ENCODE measurements at regions not wholly inside any gene's neighbourhood (a gene's known extent, or its start where the extent isn't known, plus 50 kb on each side); places are given as distances from the start of the nearest gene placed in this dataset.

DNA sequence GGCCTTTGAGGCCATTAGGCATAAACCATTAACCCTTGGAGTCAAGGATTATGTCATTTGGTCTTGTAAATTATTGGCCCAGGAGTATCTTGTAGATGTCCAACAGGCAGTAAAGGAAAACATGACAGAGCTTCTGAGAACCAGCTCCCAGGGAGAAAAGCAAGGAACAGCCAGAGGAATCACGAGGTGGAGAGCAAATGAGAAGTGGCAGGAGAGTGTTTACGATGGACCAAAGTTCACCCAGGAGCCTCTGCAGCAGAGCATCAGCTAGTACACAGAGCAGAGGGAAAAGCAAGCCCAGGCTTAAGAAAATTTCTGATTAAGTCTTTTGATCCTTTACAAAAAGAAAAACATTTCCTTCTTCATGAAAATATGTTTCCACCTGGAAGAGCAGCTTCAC is 206.2 kb downstream of the NDUFS4 start:
- Histone ChIP-seq H3K9me3 (peaks cover 0 to 16% (median 0%) of the 10 kb centered on the region in 12 donors), H3K36me3 (no peaks in the 10 kb centered on the region), H3K27ac (no peak overlapping the region), H3K27me3 (no peaks in the 10 kb centered on the region), H3K4me1 (no peaks in the 10 kb centered on the region), H3K4me3 (no peak overlapping the region)
- WGBS, 4 donors, result 71 to 77% (median 75%) methylated on average over 2 of the region's 2 CpGs
- TF ChIP-seq, protein P1, sequence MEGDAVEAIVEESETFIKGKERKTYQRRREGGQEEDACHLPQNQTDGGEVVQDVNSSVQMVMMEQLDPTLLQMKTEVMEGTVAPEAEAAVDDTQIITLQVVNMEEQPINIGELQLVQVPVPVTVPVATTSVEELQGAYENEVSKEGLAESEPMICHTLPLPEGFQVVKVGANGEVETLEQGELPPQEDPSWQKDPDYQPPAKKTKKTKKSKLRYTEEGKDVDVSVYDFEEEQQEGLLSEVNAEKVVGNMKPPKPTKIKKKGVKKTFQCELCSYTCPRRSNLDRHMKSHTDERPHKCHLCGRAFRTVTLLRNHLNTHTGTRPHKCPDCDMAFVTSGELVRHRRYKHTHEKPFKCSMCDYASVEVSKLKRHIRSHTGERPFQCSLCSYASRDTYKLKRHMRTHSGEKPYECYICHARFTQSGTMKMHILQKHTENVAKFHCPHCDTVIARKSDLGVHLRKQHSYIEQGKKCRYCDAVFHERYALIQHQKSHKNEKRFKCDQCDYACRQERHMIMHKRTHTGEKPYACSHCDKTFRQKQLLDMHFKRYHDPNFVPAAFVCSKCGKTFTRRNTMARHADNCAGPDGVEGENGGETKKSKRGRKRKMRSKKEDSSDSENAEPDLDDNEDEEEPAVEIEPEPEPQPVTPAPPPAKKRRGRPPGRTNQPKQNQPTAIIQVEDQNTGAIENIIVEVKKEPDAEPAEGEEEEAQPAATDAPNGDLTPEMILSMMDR (IDR thresholded peaks at IDR 0.05), result no peak
- no peak for TF ChIP-seq POLR2A (IDR thresholded peaks at IDR 0.05)
- DNase-seq (no peak), ATAC-seq (no peak)
- intact Hi-C loops (cut with DNase I), result no loop called here

DNA sequence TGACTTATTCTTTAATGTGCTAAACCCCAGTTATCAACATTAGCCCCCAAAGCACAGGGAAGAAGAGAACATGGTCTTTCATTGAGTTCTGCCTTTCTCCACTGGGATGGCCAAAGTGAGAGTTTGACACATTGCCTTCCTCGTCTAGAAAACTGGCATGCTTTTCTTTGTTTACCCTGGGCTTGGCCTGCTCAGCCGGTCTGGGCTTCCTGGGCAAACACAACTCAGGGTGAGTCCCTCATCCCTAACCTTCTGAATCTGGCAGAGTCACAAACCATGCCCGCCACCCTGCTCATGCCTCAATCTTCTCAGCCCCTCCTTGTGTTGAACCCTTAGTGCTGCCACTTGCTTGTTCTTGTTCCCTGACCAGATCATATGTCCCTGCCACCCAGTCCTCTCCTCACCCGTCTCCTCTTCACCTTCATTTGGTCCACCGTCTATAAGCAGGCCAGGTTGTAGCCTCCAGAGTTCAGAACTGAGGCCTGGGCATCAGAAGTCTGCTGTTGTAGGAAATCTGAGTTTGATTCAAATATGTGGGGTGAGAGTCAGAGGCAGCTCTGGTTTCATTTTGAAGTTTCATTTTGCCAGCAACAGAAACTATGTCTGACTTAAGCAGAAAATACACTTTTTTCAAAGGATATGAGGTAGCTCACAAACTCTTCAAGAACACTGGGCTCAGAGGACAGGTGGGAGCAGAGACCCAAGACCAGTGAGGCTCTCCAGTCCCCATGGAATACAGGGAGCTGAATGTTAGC is 217.6 kb downstream of the NDUFS4 start:
- DNase-seq, result no peak
- Histone ChIP-seq H3K27me3 (no peaks in the 10 kb centered on the region), H3K4me3 (no peak overlapping the region), H3K27ac (no peak overlapping the region), H3K9me3 (peaks cover 0 to under 1% (median 0%) of the 10 kb centered on the region in 12 donors), H3K36me3 (no peaks in the 10 kb centered on the region), H3K4me1 (peaks cover 0 to 16% (median 4%) of the 10 kb centered on the region in 12 donors)
- 84 to 92% (median 90%) methylated on average over 5 of the region's 5 CpGs for WGBS, 4 donors
- TF ChIP-seq, protein P1 (IDR thresholded peaks at IDR 0.05), result no peak
- TF ChIP-seq POLR2A (IDR thresholded peaks at IDR 0.05), result no peak
- intact Hi-C loops (cut with DNase I), result no loop called here
- no peak for ATAC-seq

DNA sequence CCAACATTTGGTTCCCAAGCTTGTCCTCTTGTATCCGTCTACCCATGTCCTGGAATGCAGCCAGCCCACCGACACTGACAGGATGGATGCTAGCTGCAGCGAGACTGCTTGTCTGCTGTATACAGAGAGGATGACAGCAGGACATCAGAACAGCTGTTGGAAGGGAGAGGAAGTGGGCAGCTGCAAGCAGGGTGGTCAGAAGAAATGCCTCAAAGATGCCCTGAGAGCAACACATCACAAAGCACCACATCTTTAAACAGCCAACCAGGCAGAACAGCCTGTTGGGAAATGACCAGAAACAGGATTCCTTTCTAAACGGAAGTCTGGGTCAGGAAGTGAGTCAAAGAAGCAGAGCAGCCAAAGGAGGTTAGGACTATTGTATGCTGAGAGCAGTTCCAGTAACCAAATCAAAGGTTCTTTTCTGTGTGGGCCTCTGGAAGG is 219.1 kb downstream of the NDUFS4 start:
- ATAC-seq, result peak in 3 of 4 donors; percentile 59 to 62 (median 59)
- TF ChIP-seq, protein P1 (IDR thresholded peaks at IDR 0.05), result no peak
- TF ChIP-seq POLR2A (IDR thresholded peaks at IDR 0.05), result no peak

GRCh38 chr5:53782620-53783019 is 222.2 kb downstream of the NDUFS4 start:
- DNase-seq (no peak), ATAC-seq (no peak)
- Histone ChIP-seq H3K27ac (no peak overlapping the region), H3K4me3 (no peak overlapping the region), H3K36me3 (no peaks in the 10 kb centered on the region), H3K9me3 (peaks cover 0 to under 1% (median 0%) of the 10 kb centered on the region in 12 donors), H3K27me3 (no peaks in the 10 kb centered on the region), H3K4me1 (peaks cover 0 to 16% (median 4%) of the 10 kb centered on the region in 12 donors)
- WGBS, 4 donors, result 85 to 94% (median 90%) methylated on average over 4 of the region's 4 CpGs
- TF ChIP-seq, protein P1 (IDR thresholded peaks at IDR 0.05), result no peak
- no peak for TF ChIP-seq POLR2A (IDR thresholded peaks at IDR 0.05)
- intact Hi-C loops (cut with DNase I), result no loop called here

More for the DNA sequence above, 219.1 kb downstream of the NDUFS4 start:
- no peaks in the 10 kb centered on the region for H3K36me3 ChIP-seq
- 8 to 17% (median 15%) methylated on average over 4 of the region's 4 CpGs for WGBS, 4 donors
- no peak overlapping the region for H3K4me3 ChIP-seq
- H3K9me3 ChIP-seq, result no peaks in the 10 kb centered on the region
- DNase-seq, result peak in 4 of 5 donors; percentile 20 to 54 (median 36)
- intact Hi-C loops (cut with DNase I), result no loop called here
- H3K27me3 ChIP-seq, result no peaks in the 10 kb centered on the region
- peaks cover 0 to 16% (median 4%) of the 10 kb centered on the region in 12 donors for H3K4me1 ChIP-seq
- H3K27ac ChIP-seq, result peak overlapping the region in 1 of 12 donors; percentile 66

Measured in heart left ventricle (tissue), 16 donors.